SJSA1 (cell line): ENCODE measurements at regions not wholly inside any gene's neighbourhood (a gene's known extent, or its start where the extent isn't known, plus 50 kb on each side); places are given as distances from the start of the nearest gene placed in this dataset.

Experiments
- DNase-seq, 2 experiments: peaks; one replicate each; pipeline ENCODE4 v3.0.0-alpha.2; 2015 to 2020; ENCODE audit warnings: low spot score in 2 of 2, low read depth in 1 of 2
- H3K27ac ChIP-seq: fragments of 250-450 bp; sonication (Bioruptor Pico); 2 replicates; pipeline ENCODE4 v1.5.1; 2020; ENCODE audit warnings: mild to moderate bottlenecking, moderate library complexity
- H3K27me3 ChIP-seq: fragments of 250-450 bp; sonication (Bioruptor Pico); replicated peaks from 2 replicates; pipeline ENCODE4 v1.5.1; 2020; ENCODE audit warnings: mild to moderate bottlenecking, moderate library complexity
- H3K36me3 ChIP-seq: fragments of 250-450 bp; sonication (Bioruptor Pico); 2 replicates; pipeline ENCODE4 v1.5.1; 2020; ENCODE audit warnings: mild to moderate bottlenecking
- H3K4me1 ChIP-seq: fragments of 250-450 bp; sonication (Bioruptor Pico); replicated peaks from 2 replicates; pipeline ENCODE4 v1.6.1; 2021; ENCODE audit warnings: mild to moderate bottlenecking
- H3K4me3 ChIP-seq: fragments of 250-450 bp; sonication (Bioruptor Pico); 2 replicates; pipeline ENCODE4 v1.5.1; 2020; ENCODE audit warnings: mild to moderate bottlenecking
- H3K9me3 ChIP-seq: fragments of 250-450 bp; sonication (Bioruptor Pico); replicated peaks from 2 replicates; pipeline ENCODE4 v1.5.1; 2020; ENCODE audit warnings: mild to moderate bottlenecking

- Histone ChIP-seq H3K27ac (no peak overlapping the region), H3K4me3 (no peak overlapping the region), H3K36me3 (no peaks in the 10 kb centered on the region), H3K4me1 (peaks cover 64% of the 10 kb centered on the region), H3K27me3 (no peaks in the 10 kb centered on the region), H3K9me3 (no peaks in the 10 kb centered on the region)
- DNase-seq = no peak
These were observed 319.1 kb downstream of the FOXL1 start for GRCh38 chr16:86897486-86897885.

GRCh38 chr16:86898386-86898785, 320.0 kb downstream of the FOXL1 start:
- H3K27me3 ChIP-seq = no peaks in the 10 kb centered on the region
- H3K9me3 ChIP-seq = no peaks in the 10 kb centered on the region
- H3K4me3 ChIP-seq = no peak overlapping the region
- H3K36me3 ChIP-seq = no peaks in the 10 kb centered on the region
- no peak overlapping the region for H3K27ac ChIP-seq
- peaks cover 64% of the 10 kb centered on the region for H3K4me1 ChIP-seq
- no peak for DNase-seq

DNA sequence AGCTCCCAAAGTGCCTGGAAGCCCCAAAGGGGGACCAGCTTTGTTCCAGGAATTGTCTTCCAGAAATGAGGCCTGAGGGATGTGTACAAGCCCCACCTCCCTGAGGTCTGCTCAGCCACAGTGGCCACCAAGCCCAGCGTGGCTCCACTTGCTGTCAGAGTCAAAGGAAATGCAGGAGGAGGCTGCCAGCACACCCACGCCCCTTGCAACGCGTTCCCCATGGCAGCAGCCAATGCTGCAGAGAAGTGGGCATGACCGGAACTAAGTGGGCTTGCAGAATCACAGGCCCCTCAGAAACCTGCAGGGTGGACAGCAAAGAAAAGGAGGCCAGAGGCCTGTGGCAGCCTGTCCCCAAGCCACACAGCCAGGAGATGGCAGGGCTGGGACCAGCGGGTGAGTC, 320.8 kb downstream of the FOXL1 start:
- peaks cover 64% of the 10 kb centered on the region for H3K4me1 ChIP-seq
- H3K4me3 ChIP-seq = no peak overlapping the region
- H3K9me3 ChIP-seq = no peaks in the 10 kb centered on the region
- no peaks in the 10 kb centered on the region for H3K27me3 ChIP-seq
- no peak for DNase-seq
- 0 out of 2 replicates have a peak overlapping the region, but pooled peaks have one; percentile 10 for H3K27ac ChIP-seq
- H3K36me3 ChIP-seq = no peaks in the 10 kb centered on the region

GRCh38 chr16:86899757-86900156, 321.4 kb downstream of the FOXL1 start:
- Histone ChIP-seq H3K27me3 (no peaks in the 10 kb centered on the region), H3K9me3 (no peaks in the 10 kb centered on the region), H3K36me3 (no peaks in the 10 kb centered on the region), H3K4me3 (no peak overlapping the region), H3K27ac (0 out of 2 replicates have a peak overlapping the region, but pooled peaks have one; percentile 10), H3K4me1 (peaks cover 61% of the 10 kb centered on the region)
- peak in 1 of 2 experiments; percentile 43 for DNase-seq

DNA sequence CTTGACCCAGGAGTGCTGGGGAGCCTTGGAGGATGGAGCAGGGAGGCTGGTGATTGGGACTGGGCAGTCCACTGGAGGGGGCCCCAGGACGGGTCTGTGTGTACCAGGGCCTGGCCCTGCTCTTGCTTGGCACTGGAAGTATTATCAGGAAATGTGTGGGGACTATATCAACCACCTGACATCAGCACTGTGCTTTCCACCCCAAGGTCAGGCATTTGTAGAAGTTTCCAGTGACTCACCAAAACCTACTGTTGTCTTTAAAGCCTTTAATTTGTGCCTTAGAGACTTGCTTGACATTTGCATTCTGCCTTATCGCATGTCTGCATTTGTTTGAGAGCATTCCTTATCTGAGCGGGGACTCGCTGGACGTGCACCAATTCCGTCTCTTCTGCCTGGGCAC, 323.1 kb downstream of the FOXL1 start:
- Histone ChIP-seq H3K36me3 (no peaks in the 10 kb centered on the region), H3K9me3 (no peaks in the 10 kb centered on the region), H3K27ac (no peak overlapping the region), H3K4me3 (no peak overlapping the region), H3K4me1 (peaks cover 43% of the 10 kb centered on the region), H3K27me3 (no peaks in the 10 kb centered on the region)
- no peak for DNase-seq

GRCh38 chr16:86902656-86903001, 324.3 kb downstream of the FOXL1 start:
- Histone ChIP-seq H3K9me3 (no peaks in the 10 kb centered on the region), H3K27ac (no peak overlapping the region), H3K27me3 (no peaks in the 10 kb centered on the region), H3K4me1 (peaks cover 32% of the 10 kb centered on the region), H3K4me3 (no peak overlapping the region), H3K36me3 (no peaks in the 10 kb centered on the region)
- DNase-seq = no peak

- no peaks in the 10 kb centered on the region for H3K27me3 ChIP-seq
- peaks cover 31% of the 10 kb centered on the region for H3K4me1 ChIP-seq
- no peaks in the 10 kb centered on the region for H3K36me3 ChIP-seq
- no peak overlapping the region for H3K27ac ChIP-seq
- no peak overlapping the region for H3K4me3 ChIP-seq
- no peak for DNase-seq
- no peaks in the 10 kb centered on the region for H3K9me3 ChIP-seq
These were observed 324.7 kb downstream of the FOXL1 start for GRCh38 chr16:86903068-86903467.

GRCh38 chr16:86905302-86905701, 327.0 kb downstream of the FOXL1 start:
- H3K27ac ChIP-seq = no peak overlapping the region
- no peak for DNase-seq

DNA sequence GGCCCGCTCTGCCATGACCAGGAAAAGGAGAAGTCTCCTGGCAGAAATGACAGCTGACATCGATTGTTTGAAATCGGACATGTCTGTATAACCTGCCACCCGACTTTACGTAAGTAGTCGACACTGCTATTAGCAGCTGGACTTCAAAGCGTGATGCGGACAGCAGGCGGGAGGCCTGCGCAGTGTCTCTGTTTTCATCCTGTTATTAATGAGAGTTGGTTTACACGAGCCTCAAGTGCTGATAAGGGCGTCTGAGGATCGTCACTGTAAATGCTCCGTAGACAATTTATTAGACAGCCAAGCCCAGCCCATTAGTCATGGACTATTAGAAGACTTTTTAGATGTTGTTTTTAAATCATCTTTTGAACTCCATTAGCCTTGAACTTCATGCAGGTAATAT, 328.3 kb downstream of the FOXL1 start:
- no peaks in the 10 kb centered on the region for H3K9me3 ChIP-seq
- H3K36me3 ChIP-seq = no peaks in the 10 kb centered on the region
- DNase-seq = no peak
- H3K4me1 ChIP-seq = peaks cover 29% of the 10 kb centered on the region
- no peaks in the 10 kb centered on the region for H3K27me3 ChIP-seq
- no peak overlapping the region for H3K27ac ChIP-seq
- no peak overlapping the region for H3K4me3 ChIP-seq

More at GRCh38 chr16:86905302-86905701, 327.0 kb downstream of the FOXL1 start:
- Histone ChIP-seq H3K4me1 (peaks cover 22% of the 10 kb centered on the region), H3K27me3 (no peaks in the 10 kb centered on the region), H3K4me3 (no peak overlapping the region), H3K9me3 (no peaks in the 10 kb centered on the region), H3K36me3 (no peaks in the 10 kb centered on the region)

- no peak for DNase-seq
- no peak overlapping the region for H3K4me3 ChIP-seq
- no peaks in the 10 kb centered on the region for H3K36me3 ChIP-seq
- no peaks in the 10 kb centered on the region for H3K9me3 ChIP-seq
- H3K4me1 ChIP-seq = peaks cover 27% of the 10 kb centered on the region
- H3K27ac ChIP-seq = peak overlapping the region; percentile 74
- H3K27me3 ChIP-seq = no peaks in the 10 kb centered on the region
These were observed 331.2 kb downstream of the FOXL1 start for GRCh38 chr16:86909359-86910160.

DNA sequence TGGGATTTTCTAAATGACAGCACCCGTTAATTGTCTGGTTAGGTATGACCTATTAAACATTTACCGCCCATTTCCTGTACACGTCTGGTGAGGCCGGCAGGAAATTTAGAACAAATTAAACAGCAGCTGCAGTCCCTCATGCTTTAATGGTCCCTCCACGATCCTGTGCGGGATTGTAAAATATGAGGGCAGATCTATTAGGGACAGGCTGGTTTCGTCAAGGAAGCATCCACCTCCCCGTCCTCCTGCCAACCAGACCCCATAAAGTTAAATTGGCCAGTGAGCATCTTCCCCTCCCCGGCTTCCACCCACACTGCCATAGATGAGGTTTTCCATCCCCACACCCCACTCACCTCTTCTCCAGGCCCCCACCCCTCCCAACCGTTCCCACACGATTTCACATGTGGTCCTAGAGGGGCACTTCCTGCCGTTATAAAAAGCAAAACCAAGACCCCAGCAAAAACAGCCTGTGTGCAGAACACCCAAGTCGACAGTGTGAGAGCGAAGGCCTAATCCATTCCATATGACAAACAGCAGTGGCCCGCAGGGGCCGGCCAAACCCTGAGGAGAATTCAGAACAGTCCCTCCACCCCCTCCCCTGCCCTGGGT, 331.9 kb downstream of the FOXL1 start:
- Histone ChIP-seq H3K4me3 (no peak overlapping the region), H3K36me3 (no peaks in the 10 kb centered on the region), H3K27me3 (no peaks in the 10 kb centered on the region), H3K27ac (peak overlapping the region; percentile 74), H3K9me3 (no peaks in the 10 kb centered on the region), H3K4me1 (peaks cover 27% of the 10 kb centered on the region)
- DNase-seq = peak; percentile 66 to 81

- Histone ChIP-seq H3K27me3 (no peaks in the 10 kb centered on the region), H3K4me3 (no peak overlapping the region), H3K4me1 (peaks cover 27% of the 10 kb centered on the region), H3K9me3 (no peaks in the 10 kb centered on the region), H3K27ac (peak overlapping the region; percentile 74), H3K36me3 (no peaks in the 10 kb centered on the region)
- DNase-seq = no peak
These were observed 333.1 kb downstream of the FOXL1 start for GRCh38 chr16:86911437-86911958.

- H3K27ac ChIP-seq = no peak overlapping the region
- no peak for DNase-seq
- no peak overlapping the region for H3K4me3 ChIP-seq
- no peaks in the 10 kb centered on the region for H3K9me3 ChIP-seq
- H3K4me1 ChIP-seq = peaks cover 27% of the 10 kb centered on the region
- H3K27me3 ChIP-seq = no peaks in the 10 kb centered on the region
- H3K36me3 ChIP-seq = no peaks in the 10 kb centered on the region
These were observed 335.5 kb downstream of the FOXL1 start for GRCh38 chr16:86913886-86914285.
